GM19099 (cell line): ENCODE measurements at regions not wholly inside any gene's neighbourhood (a gene's known extent, or its start where the extent isn't known, plus 50 kb on each side); places are given as distances from the start of the nearest gene placed in this dataset.

Experiments
- POLR2A ChIP-seq: IDR thresholded peaks from 3 replicates; pipeline ENCODE4 v1.6.1; 2011; ENCODE audit warnings: low read depth; ENCODE audit not compliant: insufficient read length; ENCODE audit errors: extremely low read depth

DNA sequence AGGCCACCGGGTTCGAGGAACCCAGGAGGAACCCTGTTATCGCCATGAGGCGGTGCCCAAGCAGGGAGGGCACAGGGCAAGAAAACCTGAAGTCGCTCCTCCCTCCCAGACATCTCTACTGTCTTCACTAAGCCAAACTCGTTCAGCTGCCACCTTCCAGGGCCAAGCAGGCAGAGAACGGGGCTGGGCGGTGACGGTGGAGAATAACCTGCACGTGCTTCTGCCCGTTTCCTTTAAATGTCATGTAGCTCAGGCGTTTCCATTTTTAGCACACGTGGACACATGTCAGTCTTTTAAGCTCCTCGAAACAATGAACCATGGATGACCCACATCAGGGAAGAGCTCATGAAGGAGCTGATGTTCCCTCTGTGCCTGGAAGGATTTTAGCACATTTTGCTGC, 124.3 kb upstream of the KLF6 start:
- no peak for TF ChIP-seq POLR2A

DNA sequence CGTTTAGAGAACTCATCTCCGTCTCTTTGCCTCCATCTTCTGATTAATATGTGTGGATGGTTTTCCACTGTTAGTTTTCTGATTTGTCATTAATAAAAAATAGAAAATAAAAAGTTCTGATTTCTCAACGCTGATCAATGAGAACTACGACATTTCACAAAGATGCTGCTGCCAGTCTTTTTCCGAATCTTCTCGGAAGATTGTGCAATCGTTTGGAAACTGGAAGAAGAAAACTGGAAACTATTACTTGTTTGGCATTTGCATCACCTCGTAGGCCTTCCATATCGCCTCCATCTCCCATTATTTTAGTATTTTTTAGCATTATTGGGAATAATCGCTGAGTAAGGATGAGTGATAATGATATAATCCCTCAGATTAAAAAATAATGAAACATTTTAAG, 123.2 kb upstream of the KLF6 start:
- no peak for TF ChIP-seq POLR2A

DNA sequence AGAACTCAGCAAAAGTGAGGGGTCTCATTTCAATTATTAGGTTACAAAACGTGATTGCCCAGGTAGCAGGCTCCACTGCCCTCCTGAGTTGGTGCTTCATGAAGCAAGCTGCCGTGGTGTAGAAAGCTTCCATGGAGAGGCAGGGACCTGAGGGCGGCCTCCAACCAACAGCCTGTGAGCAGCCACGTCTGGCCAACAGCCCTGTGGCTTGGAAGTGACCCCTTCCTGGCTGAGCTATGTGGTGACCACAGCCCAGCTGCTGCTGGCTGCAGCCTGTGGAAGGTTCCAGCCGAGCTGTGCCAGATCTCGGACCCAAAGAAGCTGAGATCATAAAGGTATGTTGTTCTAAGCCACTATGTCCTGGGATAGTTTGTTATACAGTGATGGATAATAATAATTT, 122.5 kb upstream of the KLF6 start:
- TF ChIP-seq POLR2A, result no peak

DNA sequence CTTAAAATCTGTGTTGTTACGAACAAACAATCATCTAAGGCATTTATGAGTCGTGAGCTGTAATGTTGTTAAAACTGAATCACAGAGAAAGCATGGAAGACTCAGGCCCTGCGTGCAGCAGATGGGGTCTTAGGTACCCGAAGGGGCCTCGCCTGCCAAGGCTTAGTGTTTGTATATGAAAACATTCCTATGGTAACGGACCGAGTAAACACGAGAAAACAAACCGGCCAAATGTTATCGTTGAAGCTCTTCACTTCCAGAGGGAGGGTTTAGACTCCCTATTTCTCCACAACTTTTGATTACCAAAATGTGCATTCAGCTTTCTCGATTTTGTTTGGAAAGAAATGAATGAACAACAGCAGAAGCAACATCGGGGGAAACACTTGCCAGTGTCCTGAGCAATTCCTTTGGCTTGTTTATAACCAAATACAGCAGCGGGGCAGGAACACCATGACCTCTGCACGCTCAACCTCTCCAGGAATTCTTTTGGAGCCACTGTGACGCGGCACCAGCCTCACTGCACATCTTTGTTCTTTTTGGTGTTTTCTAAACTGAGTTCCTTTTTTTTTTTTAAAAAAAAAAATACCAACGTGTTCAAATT, 121.6 kb upstream of the KLF6 start:
- TF ChIP-seq POLR2A, result no peak

DNA sequence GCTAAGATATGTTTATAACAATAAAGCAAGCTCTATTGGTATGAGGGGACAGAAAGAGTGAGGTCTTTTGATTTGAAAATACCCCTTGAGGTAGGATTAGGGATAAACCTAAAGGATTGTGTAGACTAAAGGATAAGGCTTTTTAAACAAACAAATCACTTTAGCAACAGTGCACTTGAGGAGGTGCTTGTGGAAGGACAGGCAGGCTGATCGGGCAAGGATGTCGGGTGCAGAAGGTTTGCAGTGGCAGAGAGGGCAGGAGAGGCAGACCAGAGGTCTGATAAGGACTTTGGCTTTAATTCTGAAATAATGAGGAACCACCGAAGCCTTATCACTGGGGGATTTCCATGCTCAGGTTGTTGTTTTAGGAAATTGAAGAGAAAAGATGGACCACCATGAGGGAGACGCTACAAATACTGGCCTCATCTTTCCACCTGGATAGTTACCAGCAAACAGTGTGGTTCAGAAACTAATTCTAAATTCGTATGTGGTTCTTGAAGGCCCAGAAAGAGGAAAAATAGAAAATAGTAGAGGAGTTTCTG, 119.5 kb upstream of the KLF6 start:
- TF ChIP-seq POLR2A, result no peak

DNA sequence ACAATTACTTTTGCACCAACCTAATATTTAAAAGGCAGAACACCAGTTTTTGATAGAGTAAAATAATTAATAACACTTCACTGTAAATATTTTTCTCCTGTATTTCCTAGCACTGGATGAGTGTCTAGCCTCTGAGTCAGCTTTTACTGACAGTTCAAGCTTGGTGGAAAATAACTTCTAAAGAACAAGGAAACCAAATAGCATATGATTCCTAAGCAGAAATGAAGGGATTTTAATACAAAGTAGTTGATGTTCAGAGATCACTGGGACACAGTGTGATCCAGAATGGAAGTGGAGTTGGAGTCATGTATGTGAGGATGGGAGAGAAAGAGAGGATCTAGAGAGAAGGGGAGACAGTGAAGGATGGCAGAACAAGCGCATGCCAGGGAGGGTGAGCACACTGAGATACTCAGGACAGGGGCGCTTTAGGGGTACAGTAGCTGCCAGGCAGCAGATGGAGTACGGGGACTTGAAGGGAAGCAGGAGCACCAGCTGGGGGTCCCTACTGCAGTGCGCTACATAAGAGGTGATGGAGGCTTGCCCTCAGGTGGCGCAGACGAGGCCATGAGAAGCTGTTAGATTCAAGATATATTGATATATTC, 117.9 kb upstream of the KLF6 start:
- TF ChIP-seq POLR2A, result no peak

DNA sequence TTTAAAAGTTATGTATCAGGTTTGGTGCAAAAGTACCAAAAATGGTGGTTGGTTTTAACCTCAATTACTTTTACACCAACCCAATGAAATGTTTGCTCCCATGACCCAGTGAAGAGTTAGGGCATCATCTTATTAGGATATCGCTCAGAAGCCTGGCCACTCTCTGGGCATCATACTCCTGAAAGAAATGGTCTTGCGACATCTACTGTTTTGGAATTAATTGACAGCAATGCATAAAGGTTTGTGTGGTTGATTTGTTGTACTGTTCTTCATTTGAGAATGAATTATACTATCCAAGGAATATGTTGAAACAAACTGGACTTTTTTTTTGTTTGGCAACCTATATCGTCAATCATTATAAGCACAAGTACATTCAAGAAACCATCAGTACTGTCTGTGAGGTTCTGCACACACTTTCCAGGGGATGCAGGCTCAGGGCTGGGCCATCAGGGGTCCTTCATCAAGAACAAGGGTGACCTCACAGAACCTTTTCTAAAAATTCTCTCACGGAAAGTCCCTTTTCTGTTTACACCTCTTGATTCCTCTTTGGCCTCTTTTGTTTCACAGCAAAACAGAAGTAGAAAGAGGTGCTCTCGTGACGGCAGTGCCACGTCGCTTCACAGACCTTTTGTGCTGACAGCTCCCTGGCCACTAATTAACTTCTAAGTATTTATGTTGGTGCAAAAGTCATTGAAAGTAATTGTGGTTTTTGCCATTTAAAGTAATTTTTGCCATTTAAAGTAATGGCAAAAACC, 117.2 kb upstream of the KLF6 start:
- no peak for TF ChIP-seq POLR2A

DNA sequence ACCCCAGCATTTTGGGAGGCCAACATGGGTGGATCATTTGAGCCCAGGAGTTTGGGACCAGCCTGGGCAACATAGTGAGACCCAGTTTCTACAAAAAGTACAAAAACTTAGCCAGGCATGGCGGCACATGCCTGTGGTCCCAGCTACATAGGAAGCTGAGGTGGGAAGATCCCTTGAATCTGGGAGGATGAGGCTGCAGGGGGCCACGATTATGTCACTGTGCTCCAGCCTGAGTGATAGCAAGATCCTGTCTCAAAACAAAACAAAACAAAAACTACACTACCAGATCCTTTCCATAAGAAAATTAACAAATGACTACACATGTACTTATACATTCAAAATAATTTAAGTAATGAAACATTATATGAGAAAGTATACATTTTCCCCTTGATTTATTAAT, 116.4 kb upstream of the KLF6 start:
- no peak for TF ChIP-seq POLR2A

DNA sequence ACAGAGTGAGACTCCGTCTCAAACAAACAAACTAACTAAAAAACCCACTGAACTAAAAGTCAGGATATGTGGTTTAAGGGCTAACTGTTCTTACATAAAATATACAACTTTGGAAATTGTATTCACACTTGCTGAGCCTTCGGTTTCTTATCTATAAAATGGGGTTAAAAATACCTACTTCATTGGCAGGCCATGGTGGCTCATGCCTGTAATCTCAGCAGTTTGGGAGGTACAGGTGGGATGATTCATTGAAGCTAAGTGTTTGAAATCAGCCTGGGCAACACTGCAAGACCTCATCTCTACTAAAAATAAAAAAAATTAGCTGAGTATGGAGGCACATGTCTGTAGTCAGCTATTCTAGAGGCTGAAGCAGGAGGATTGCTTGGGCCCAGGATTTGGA, 115.4 kb upstream of the KLF6 start:
- no peak for TF ChIP-seq POLR2A

DNA sequence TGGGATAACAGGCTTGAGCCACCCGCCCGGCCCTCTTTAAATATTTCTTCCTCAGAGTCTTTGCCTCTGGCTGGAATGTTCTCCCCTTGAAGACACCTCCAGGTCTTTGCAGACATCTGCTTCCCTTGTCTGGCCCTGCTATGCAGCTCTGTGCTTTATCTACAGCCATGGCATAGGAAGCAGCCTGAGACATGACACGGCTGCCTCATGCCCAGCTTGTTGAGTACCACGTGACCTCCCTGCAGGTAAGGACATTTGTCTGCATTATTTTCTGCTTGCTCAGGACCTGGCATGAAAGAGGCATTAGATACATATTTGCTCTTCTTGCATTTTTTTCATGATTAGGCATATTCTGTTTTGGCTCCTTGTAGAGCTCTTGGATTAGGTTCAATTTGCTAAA, 113.8 kb upstream of the KLF6 start:
- no peak for TF ChIP-seq POLR2A

DNA sequence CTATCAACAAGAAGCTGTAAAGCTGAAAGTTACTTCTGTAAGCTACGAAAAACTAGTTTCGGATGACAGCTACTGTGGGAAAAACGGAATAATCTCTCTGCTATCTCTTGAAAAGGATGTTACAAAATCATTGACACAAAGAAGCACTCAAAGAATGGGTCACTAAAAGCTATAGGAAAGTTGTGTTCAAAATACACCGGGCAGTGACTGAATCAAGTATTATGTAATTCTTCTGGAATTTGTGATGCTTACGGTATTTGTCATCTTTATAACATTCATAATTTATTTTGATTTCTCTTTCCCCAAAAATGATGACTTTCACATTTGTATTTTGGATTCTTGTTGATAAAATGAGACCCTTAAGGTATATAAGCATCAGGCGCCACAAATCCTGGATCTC, 112.1 kb upstream of the KLF6 start:
- no peak for TF ChIP-seq POLR2A

DNA sequence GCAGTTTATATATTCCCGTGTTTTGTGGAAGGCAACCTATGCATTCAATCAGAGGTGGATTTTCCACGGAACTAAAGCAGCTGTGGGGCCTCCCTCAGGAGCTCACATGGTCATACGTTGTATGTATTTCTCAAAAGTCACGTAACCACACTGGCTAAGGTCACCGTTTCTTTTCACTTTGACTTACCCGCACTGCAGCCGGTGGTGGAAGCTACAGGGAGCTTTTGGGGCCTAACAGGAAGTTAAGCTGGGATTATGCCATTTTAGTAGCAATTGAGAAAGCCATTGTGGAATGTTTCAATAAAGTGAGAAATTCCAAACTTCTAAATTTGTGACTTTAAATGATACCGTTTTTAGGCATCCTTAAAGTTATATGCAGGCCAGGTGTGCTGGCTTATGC, 111.2 kb upstream of the KLF6 start:
- TF ChIP-seq POLR2A, result no peak

DNA sequence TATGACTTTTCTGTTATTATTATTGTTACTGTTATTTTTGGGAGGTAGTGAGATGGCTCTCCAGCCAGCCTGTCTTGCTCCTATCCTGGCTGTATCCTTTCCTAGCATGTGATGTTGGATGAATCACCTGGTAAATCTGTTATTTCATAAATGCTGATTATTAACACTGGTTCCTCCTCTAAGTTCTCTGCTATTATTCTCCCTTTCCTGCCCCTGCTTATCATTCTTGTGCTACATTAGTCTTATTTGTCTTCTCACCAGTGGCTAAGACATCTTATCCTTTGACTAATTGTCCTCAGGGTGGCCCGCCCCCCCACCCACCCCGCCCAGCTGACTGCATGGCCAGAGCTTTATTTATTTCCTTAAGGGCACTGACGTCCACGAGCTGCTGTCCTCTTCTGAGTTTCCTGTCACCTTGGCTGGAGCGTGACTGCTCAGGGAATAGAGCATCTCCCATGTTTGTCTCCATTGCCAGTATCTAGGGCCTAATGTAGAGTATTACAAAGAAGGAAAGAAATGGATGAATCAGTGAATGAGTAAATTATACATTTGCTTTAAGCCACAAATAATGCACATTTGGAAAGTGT, 110.1 kb upstream of the KLF6 start:
- TF ChIP-seq POLR2A, result no peak

DNA sequence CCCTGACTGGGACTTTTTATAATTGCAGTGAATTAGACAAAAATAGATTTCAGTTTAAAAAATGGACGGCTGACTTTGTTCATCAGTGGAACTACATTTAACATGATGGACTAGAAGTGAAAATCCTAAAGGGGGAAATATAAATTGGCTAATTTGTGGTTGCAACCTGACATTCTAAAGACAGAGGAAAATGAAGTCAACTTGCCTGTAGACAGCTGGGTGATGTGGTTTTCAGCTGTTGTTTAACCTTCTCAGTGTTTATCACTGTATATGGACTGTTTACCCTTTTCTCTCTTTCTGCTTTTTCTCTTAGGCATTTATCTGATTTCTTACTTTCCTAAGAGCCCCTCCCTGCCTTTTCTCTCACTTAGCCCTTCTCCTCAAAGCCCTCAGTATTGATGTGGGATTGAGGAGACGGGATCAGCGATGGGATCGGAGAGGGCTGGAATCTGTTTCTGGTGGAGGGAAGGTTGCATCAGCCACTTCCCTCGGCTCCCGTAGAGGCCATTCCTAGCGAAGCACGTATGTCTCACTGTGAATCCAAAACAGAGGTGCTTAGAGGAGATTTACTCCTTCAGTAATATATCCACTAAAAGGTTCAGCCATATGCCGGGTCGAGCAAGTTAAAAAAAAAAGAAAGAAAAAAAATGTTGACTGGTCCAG, 109.0 kb upstream of the KLF6 start:
- no peak for TF ChIP-seq POLR2A

DNA sequence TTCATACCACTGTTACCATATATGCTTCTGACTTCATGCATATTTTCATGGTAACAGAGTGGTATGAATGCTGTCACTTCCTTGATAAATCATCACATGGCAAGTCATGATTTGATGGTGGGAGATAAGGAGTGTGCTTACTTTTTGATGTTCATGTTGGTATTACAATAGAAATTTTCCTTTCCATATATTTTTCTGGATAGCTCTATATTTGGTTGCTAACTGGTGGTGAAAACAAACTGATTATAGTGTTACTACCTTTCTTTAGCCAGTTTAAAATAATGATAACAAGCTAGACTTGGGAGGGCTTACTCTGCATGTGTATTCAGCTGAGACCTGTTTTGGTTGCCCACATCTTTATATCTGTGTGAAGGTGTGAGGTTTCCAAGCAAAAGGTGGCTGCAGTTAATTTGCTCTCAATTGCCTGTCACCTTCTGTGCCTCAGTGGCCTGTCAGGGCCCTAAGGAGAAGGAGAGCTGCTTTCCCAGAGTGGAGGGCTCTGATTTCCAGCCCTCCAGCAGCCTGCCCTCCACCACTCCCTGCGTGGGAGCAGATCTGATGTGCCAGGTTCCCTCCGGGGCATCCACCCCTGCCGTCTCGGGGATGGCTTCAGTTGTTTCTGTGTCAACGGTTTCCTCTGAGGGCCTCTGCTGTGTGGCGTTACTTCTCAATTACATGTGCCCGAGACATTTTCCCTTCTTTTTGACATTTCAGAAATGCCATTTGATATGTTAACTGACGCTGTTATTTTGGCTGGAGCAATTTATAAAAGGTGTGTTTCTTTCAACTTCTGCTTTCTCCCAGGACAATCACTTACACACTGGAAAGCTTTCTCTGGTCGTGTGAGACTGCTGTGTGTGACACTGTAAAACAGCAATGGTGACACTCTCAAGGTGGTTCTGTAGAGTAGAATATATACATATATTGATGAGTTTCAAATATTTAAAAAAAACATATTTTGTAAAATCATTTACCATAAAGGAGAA, 107.7 kb upstream of the KLF6 start:
- TF ChIP-seq POLR2A, result no peak

DNA sequence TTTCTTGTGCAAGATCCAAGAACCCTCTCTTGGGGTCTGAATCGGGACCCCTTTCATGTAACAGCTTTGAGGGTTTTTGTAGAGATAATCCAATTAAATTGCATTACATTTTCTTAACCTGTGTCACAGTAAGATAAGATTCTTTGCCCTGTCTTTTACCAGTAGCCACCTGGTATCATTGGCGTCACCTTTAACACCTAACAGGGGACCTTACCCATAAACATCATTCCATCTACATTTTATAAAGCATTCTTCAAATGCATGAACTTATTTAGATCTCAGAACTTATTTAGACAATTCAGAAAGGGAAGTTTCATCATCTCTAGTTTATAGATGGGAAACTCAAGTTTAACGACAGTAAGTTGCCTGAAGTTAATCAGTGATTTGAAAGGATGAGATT, 106.4 kb upstream of the KLF6 start:
- TF ChIP-seq POLR2A, result no peak
